ENCODE measurements at regions not wholly inside any gene's neighbourhood (a gene's known extent, or its start where the extent isn't known, plus 50 kb on each side); places are given as distances from the start of the nearest gene placed in this dataset.

- 73 to 74% methylated on average over 14 of the region's 14 CpGs for WGBS, 2 donors
- Histone ChIP-seq H3K27me3 (ENCODE audit: control insufficient read depth in 3 of 3, insufficient read depth in 3 of 3, low read length in 2 of 3) (no peaks in the 10 kb centered on the region), H3K27ac (ENCODE audit: low read depth in 1 of 2, low read length in 1 of 2) (no peak overlapping the region), H3K9ac (ENCODE audit: insufficient read depth in 1 of 2, low read length in 2 of 2) (no peak overlapping the region), H3K36me3 (ENCODE audit: control insufficient read depth in 4 of 4, insufficient read depth in 4 of 4, low read length in 4 of 4) (no peaks in the 10 kb centered on the region), H3K4me1 (ENCODE audit: control insufficient read depth in 5 of 5, insufficient read depth in 5 of 5, low read length in 5 of 5) (peaks cover 0 to 32% (median 8%) of the 10 kb centered on the region in 5 donors), H3K9me3 (ENCODE audit: control insufficient read depth in 4 of 4, insufficient read depth in 3 of 4, low read length in 3 of 4) (no peaks in the 10 kb centered on the region), H3K4me3 (no peak overlapping the region)
- DNase-seq (peak; percentile 38 to 70 (median 67)), ATAC-seq (ENCODE audit: insufficient read depth, low FRiP score) (no peak)
- no peak for TF ChIP-seq CTCF (IDR thresholded peaks at IDR 0.05; ENCODE audit: control extremely low read depth, extremely low read depth)
These were observed 321.5 kb upstream of the JARID2 start for GRCh38 chr6:14924126-14925024.

DNA sequence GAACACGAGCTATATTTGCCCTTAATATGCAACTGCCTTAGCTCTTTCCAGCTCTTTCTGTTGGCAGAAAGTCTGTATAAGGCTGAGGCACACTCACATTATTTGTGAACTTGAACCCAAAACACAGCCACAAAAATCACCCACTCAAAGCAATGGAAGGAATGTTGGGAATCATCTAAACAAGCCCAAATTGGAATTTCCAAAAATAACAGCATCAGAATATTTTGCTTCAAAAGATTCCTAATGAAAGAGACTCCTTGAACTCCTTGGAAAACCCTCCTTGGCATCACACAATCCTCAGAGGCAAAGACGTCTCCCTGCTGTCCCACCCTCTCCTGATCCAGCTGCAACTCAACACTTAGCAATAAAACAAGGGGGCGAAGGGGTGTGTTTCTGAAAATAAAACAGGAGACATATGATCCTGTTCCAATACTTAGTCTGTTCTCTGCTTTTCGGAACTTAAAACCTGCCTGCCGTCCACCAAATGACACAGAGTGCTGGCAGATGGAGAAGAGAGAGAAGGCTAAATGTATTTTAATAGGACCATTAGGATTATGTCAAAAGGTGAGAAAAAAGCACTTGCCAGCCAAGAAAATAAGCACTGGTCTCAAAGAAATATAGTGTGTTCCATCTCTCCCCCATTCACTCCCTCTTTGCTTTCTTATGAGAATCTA, 320.7 kb upstream of the JARID2 start:
- H3K4me1 ChIP-seq (ENCODE audit: control insufficient read depth in 5 of 5, insufficient read depth in 5 of 5, low read length in 5 of 5) = peaks cover 0 to 32% (median 8%) of the 10 kb centered on the region in 5 donors
- no peak overlapping the region for H3K9ac ChIP-seq (ENCODE audit: insufficient read depth in 1 of 2, low read length in 2 of 2)
- no peak overlapping the region for H3K4me3 ChIP-seq
- H3K27me3 ChIP-seq (ENCODE audit: control insufficient read depth in 3 of 3, insufficient read depth in 3 of 3, low read length in 2 of 3) = no peaks in the 10 kb centered on the region
- no peaks in the 10 kb centered on the region for H3K36me3 ChIP-seq (ENCODE audit: control insufficient read depth in 4 of 4, insufficient read depth in 4 of 4, low read length in 4 of 4)
- peak in 2 of 3 donors; percentile 47 to 56 for DNase-seq
- TF ChIP-seq CTCF (IDR thresholded peaks at IDR 0.05; ENCODE audit: control extremely low read depth, extremely low read depth) = no peak
- no peak overlapping the region for H3K27ac ChIP-seq (ENCODE audit: low read depth in 1 of 2, low read length in 1 of 2)
- no peaks in the 10 kb centered on the region for H3K9me3 ChIP-seq (ENCODE audit: control insufficient read depth in 4 of 4, insufficient read depth in 3 of 4, low read length in 3 of 4)
- ATAC-seq (ENCODE audit: insufficient read depth, low FRiP score) = no peak
- WGBS, 2 donors = 70 to 85% methylated on average over 5 of the region's 5 CpGs

GRCh38 chr6:14925699-14926026, 320.2 kb upstream of the JARID2 start:
- no peak overlapping the region for H3K4me3 ChIP-seq
- ATAC-seq (ENCODE audit: insufficient read depth, low FRiP score) = no peak
- 71 to 88% methylated on average over 3 of the region's 3 CpGs for WGBS, 2 donors
- H3K36me3 ChIP-seq (ENCODE audit: control insufficient read depth in 4 of 4, insufficient read depth in 4 of 4, low read length in 4 of 4) = no peaks in the 10 kb centered on the region
- TF ChIP-seq CTCF (IDR thresholded peaks at IDR 0.05; ENCODE audit: control extremely low read depth, extremely low read depth) = no peak
- H3K9me3 ChIP-seq (ENCODE audit: control insufficient read depth in 4 of 4, insufficient read depth in 3 of 4, low read length in 3 of 4) = no peaks in the 10 kb centered on the region
- no peak overlapping the region for H3K27ac ChIP-seq (ENCODE audit: low read depth in 1 of 2, low read length in 1 of 2)
- no peak for DNase-seq
- no peaks in the 10 kb centered on the region for H3K27me3 ChIP-seq (ENCODE audit: control insufficient read depth in 3 of 3, insufficient read depth in 3 of 3, low read length in 2 of 3)
- no peak overlapping the region for H3K9ac ChIP-seq (ENCODE audit: insufficient read depth in 1 of 2, low read length in 2 of 2)
- H3K4me1 ChIP-seq (ENCODE audit: control insufficient read depth in 5 of 5, insufficient read depth in 5 of 5, low read length in 5 of 5) = peaks cover 0 to 32% (median 8%) of the 10 kb centered on the region in 5 donors
